Lower lobe of right lung (tissue), 2 donors: ENCODE measurements at regions not wholly inside any gene's neighbourhood (a gene's known extent, or its start where the extent isn't known, plus 50 kb on each side); places are given as distances from the start of the nearest gene placed in this dataset.

Experiments used
- ATAC-seq, 2 donors: fragments of 200-7000 bp; cut with Tn5 transposase; one replicate each; pipeline ENCODE4 v1.9.1; 2020 to 2022; ENCODE audit warnings: mild to moderate bottlenecking in 2 of 2, moderate library complexity in 2 of 2
- DNase-seq: peaks from one replicate; pipeline ENCODE4 v3.0.0-alpha.2; 2020
- H3K27ac ChIP-seq: fragments of 200-600 bp; one replicate; pipeline ENCODE4 v1.8.0; 2022
- H3K27me3 ChIP-seq: fragments of 200-600 bp; one replicate; pipeline ENCODE4 v1.8.0; 2022; ENCODE audit warnings: low read depth
- H3K36me3 ChIP-seq: fragments of 200-600 bp; one replicate; pipeline ENCODE4 v1.8.0; 2022; ENCODE audit warnings: mild to moderate bottlenecking
- H3K4me1 ChIP-seq: fragments of 200-600 bp; one replicate; pipeline ENCODE4 v1.8.0; 2022
- H3K4me3 ChIP-seq: fragments of 200-600 bp; one replicate; pipeline ENCODE4 v1.8.0; 2022; ENCODE audit warnings: mild to moderate bottlenecking
- H3K9me3 ChIP-seq: fragments of 200-600 bp; one replicate; pipeline ENCODE4 v1.8.0; 2022
- intact Hi-C: fragments of 100-400 bp; cut with DNase I; formaldehyde crosslinking; loops from one replicate; pipeline ENCODE4 v1.11.0; 2022
- TF ChIP-seq, protein P1 (sequence below): fragments of 200-600 bp; IDR thresholded peaks from one replicate; pipeline ENCODE4 v1.8.0; 2022; ENCODE audit warnings: antibody characterized with exemption, mild to moderate bottlenecking
- donor health status: DM: no; HTN: yes; CAD: no; lungs with severe emphysema.

GRCh38 chr6:164113637-164114036 is 699.1 kb downstream of the QKI start:
- no peak for DNase-seq
- no peak for ATAC-seq
- Histone ChIP-seq H3K36me3 (no peaks in the 10 kb centered on the region), H3K27me3 (no peaks in the 10 kb centered on the region), H3K27ac (no peak overlapping the region), H3K4me1 (peaks cover 15% of the 10 kb centered on the region), H3K4me3 (no peak overlapping the region), H3K9me3 (no peaks in the 10 kb centered on the region)
- TF ChIP-seq, protein P1, sequence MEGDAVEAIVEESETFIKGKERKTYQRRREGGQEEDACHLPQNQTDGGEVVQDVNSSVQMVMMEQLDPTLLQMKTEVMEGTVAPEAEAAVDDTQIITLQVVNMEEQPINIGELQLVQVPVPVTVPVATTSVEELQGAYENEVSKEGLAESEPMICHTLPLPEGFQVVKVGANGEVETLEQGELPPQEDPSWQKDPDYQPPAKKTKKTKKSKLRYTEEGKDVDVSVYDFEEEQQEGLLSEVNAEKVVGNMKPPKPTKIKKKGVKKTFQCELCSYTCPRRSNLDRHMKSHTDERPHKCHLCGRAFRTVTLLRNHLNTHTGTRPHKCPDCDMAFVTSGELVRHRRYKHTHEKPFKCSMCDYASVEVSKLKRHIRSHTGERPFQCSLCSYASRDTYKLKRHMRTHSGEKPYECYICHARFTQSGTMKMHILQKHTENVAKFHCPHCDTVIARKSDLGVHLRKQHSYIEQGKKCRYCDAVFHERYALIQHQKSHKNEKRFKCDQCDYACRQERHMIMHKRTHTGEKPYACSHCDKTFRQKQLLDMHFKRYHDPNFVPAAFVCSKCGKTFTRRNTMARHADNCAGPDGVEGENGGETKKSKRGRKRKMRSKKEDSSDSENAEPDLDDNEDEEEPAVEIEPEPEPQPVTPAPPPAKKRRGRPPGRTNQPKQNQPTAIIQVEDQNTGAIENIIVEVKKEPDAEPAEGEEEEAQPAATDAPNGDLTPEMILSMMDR: no peak
- intact Hi-C loops: no loop called here

- intact Hi-C loops: no loop called here
- Histone ChIP-seq H3K36me3 (no peaks in the 10 kb centered on the region), H3K9me3 (no peaks in the 10 kb centered on the region), H3K27me3 (no peaks in the 10 kb centered on the region), H3K27ac (peak overlapping the region; percentile 74), H3K4me1 (peaks cover 19% of the 10 kb centered on the region), H3K4me3 (peak overlapping the region; percentile 4)
- DNase-seq (peak; percentile 60), ATAC-seq (peak; percentile 36 to 58)
- TF ChIP-seq, protein P1: peak; percentile 56
Observed at GRCh38 chr6:164109770-164110140, 695.2 kb downstream of the QKI start.

DNA sequence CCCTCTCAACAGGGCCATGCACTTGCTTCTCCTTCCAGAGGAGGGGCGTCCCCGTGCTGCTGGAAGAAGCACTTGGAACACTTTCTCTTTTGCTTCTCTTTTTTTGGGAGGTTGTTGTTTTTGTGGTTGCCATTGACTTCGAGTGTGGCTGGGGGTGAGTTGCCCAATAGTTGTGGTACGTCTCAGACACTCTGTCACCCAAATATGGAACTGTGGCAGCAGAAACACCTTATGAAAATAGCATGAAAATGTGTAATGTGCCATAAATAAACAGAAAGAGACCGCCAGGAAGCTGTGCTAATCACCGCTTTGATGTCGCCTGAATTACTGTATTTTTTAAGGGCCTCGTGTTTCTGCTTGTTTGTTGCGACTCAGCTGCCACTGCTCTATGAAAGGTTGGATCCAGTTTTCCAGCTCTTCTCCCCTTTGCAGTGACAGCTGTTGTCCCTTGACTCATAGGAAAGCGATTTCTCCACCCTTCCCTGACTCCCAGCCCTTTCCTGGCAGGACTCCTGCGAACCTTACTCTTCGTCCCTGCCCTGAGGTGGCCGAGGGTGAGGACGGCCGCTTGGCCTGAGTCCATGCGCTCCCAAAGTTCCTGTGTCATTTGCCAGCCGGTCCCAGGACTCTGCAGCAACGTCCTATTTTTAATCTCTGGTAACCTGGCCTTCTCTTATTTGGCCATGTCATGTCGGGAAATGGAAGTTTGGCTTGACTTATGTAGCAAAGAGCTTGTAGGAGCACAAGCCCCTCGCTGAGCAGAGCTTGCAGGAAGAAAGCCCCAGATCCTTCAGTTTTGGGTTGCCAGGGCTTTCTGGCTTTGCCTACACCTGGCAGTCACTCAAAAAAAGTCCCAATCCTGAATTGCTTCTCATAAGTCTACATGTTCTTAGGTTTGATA is 694.6 kb downstream of the QKI start:
- TF ChIP-seq, protein P1: no peak
- Histone ChIP-seq H3K36me3 (no peaks in the 10 kb centered on the region), H3K4me1 (peaks cover 19% of the 10 kb centered on the region), H3K4me3 (peak overlapping the region; percentile 4), H3K27me3 (no peaks in the 10 kb centered on the region), H3K27ac (peak overlapping the region; percentile 74), H3K9me3 (no peaks in the 10 kb centered on the region)
- DNase-seq (peak; percentile 72), ATAC-seq (peak; percentile 69 to 72)
- intact Hi-C loops: no loop called here

GRCh38 chr6:164108092-164108491 is 693.6 kb downstream of the QKI start:
- no peak overlapping the region for H3K27ac ChIP-seq
- no peak for ATAC-seq

GRCh38 chr6:164107297-164107995 is 692.9 kb downstream of the QKI start:
- ATAC-seq: no peak
- no peak overlapping the region for H3K27ac ChIP-seq
- no peak overlapping the region for H3K4me3 ChIP-seq
- TF ChIP-seq, protein P1: no peak
- H3K36me3 ChIP-seq: no peaks in the 10 kb centered on the region
- intact Hi-C loops: no loop called here
- H3K9me3 ChIP-seq: no peaks in the 10 kb centered on the region
- no peaks in the 10 kb centered on the region for H3K27me3 ChIP-seq
- DNase-seq: no peak
- peaks cover 19% of the 10 kb centered on the region for H3K4me1 ChIP-seq

More at GRCh38 chr6:164108092-164108491, 693.6 kb downstream of the QKI start:
- TF ChIP-seq, protein P1: no peak
- intact Hi-C loops: no loop called here
- DNase-seq: no peak
- Histone ChIP-seq H3K36me3 (no peaks in the 10 kb centered on the region), H3K4me3 (no peak overlapping the region), H3K27me3 (no peaks in the 10 kb centered on the region), H3K9me3 (no peaks in the 10 kb centered on the region), H3K4me1 (peaks cover 19% of the 10 kb centered on the region)
